ENCODE measurements at regions not wholly inside any gene's neighbourhood (a gene's known extent, or its start where the extent isn't known, plus 50 kb on each side); places are given as distances from the start of the nearest gene placed in this dataset.

- TF ChIP-seq POLR2A (IDR thresholded peaks at IDR 0.05; ENCODE audit: low read length), result no peak
- TF ChIP-seq GATA1 (IDR thresholded peaks at IDR 0.05; ENCODE audit: low read depth, low read length), result no peak
Observed at GRCh38 chr2:71894261-71894660, 253.4 kb downstream of the CYP26B1 start.
